NCI-H82 treated with DMSO at 0.1 percent for 48 hours (cell line): ENCODE measurements at regions not wholly inside any gene's neighbourhood (a gene's known extent, or its start where the extent isn't known, plus 50 kb on each side); places are given as distances from the start of the nearest gene placed in this dataset.

Experiments
- DNase-seq: peaks from one replicate; lab custom pipeline; 2025; ENCODE audit not compliant: unreplicated experiment; lab: John Stamatoyannopoulos, UW

DNA sequence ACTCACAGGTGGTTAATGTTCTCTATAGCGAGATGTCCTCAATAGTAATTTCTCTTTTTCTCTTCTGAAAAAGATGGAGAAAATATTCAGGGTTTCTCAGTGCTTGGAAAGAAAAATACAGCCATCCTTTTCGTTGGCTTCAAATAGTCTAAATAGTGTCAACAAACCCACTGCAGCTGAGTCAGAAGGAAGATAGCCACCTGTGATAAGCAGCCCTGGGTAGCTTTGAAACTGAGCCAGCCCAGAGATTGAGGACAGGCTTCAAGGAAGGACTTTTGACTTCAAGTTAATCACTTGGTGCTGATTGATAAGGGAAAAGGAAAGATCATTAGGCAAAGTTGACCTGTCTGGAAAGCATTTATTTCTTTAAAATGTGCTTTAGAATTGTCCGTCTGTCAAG lies 78.7 kb upstream of the TYRP1 start:
- no peak for DNase-seq

DNA sequence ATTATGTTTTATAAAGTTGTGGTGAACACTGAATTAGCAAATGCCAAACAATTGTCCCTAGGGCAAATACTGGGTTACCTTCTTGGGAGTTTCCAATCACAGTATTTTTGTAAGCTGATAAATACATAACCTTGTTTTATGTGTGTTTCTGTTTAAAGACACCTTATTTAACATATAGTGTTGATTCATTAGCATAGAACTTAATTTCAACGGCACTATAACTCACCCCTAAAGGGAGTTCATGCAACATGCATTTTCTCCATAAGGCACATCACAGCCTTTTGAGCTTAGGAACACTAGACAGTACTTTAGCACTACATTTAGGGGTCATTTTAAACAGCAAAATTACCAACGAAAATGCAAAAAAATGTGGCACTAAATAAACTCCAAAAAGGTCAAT lies 74.2 kb upstream of the TYRP1 start:
- DNase-seq, result no peak

DNA sequence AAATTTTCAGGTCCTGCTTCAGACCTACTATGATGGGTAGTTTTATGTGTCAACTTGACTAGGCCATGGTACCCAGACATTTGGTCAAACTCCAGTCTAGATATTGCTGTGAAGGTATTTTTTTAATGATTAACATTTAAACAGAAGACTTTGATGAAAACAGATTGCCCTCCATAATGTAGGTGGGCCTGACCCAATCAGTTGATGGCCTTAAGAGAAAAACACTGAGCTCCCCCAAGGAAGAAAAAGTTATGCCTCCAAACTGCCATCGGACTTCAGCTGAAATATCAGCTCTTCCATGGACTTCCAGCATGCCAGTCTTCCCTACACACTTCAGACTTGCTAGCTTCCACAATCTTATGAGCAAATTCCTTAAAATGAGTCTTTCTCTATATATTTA lies 67.3 kb upstream of the TYRP1 start:
- DNase-seq, result no peak

DNA sequence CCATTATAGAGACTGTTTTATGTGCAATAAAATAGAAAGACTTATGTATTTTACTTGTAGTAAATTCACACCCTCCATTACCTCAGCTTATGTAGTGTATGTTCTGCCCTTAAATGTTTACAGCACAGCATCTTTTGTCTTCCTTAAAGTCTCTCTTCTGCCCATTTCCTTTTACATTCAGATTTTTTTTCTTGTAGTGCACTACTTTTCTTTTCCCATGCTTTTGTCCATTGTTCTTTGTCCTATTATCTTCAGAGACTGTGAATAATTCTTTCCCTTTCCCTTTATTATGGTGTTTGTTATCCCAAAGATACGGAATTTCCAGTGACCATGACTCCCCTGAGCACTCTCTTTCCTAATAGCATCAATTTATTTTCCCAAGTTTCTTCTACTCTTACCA lies 66.1 kb upstream of the TYRP1 start:
- no peak for DNase-seq

DNA sequence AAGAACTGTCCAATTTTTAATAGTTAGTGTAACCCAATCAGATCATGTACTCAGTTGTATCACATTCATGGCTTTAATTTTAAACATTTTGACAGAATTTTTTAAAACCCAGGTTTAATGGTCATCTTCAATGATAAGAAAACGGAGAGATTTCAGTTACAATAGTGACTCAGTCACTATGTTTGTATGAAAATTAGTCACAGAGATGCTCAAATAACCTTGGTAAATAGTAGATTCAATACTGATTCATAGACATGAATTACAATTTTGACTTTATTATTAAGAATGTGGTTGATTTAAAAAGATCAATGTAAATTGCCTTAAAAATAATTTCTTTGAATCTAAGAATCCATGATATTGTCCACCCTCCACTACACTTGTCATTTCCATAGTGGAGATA lies 64.6 kb upstream of the TYRP1 start:
- no peak for DNase-seq

DNA sequence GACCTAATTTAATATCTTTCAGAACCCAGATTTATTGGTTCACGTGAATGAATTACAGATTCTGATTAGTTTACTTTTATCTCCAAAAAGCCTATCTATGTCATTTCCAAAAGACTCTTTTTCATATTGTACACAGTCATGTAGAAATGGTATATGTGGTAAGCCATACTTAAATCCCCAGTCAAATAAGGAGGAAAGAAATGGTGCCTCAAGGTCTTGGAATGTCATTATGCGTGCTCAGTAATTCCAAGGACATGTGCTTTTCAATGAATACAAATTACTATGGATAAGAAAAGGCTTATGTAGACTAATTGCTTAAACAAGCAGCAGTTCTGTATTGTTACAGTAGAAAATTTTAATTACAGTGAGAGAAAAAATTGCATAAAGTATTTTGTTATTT lies 64.1 kb upstream of the TYRP1 start:
- no peak for DNase-seq

DNA sequence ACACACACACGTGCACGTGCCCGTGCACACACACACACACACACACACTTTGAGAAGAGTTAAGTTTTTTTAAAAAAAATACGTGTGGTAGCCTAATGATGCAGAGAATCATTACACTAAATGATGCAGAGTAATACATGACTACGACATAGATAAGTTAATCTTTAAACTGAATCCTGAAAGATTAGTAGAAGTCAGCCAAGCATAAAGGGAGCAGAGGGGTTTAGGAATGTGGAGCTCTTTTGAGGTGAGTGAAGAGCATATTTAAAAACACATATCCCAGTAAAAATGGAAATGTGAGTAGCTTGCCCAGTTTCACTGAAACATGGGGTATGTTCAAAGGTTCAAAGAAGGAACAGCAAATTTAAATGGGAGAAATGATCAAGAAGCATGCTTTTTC lies 61.3 kb upstream of the TYRP1 start:
- peak; percentile 4 for DNase-seq

DNA sequence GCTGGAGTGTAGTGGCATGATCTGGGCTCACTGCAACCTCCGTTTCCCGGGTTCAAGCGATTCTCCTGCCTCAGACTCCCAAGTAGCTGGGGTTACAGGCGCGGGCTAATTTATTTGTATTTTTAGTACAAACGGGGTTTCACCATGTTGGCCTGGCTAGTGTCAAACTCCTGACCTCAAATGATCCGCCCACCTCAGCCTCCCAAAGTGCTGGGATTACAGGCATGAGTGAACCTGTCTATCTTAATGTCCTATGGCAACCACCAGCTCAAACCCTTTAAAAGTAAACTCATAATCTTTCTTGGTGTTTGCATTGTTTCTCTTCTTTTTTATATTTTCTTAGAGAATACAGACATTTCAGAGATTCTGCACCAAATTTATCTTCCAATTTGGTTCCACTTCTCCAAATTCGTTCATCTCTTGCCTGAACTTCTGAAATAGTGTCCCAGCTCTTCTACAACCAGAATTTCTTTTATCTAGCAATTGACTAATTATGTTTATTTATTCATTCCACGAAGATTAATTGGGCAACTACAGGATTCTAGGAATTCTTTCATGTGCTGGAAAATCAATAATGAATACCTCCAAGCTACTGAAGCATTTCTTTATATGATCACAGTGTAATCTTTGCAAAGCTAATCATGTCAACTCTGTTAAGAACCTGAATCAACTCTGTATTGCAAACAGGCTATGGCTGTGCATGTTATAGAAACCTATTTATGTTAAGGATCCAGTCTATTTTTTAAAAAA lies 60.0 kb upstream of the TYRP1 start:
- no peak for DNase-seq

DNA sequence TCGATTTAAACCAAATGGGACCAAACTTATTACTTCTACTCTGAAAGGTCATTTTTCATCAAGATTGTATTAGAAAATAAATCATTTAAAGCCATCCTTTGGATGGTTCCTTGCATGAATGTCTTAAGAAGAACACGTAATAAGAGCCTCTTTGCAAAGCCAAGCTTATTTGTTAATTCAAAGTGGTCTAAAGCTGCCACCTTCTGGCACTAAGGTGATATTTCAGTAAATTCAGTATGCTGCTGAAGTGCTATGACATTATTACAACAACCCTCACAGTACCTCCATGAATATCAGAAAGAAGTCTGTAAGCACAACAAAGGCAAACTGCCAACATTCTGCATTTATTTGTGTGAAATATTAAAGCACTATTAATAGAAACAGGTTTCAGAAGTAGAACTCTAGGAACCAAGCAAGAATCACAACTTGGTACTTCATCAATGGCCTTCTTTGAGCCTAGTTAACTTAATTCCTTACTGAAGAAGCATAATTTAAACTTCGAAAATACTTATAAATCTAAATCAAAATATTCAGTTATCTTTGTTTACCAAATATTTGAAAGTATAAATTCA lies 53.1 kb upstream of the TYRP1 start:
- DNase-seq, result peak; percentile 41

DNA sequence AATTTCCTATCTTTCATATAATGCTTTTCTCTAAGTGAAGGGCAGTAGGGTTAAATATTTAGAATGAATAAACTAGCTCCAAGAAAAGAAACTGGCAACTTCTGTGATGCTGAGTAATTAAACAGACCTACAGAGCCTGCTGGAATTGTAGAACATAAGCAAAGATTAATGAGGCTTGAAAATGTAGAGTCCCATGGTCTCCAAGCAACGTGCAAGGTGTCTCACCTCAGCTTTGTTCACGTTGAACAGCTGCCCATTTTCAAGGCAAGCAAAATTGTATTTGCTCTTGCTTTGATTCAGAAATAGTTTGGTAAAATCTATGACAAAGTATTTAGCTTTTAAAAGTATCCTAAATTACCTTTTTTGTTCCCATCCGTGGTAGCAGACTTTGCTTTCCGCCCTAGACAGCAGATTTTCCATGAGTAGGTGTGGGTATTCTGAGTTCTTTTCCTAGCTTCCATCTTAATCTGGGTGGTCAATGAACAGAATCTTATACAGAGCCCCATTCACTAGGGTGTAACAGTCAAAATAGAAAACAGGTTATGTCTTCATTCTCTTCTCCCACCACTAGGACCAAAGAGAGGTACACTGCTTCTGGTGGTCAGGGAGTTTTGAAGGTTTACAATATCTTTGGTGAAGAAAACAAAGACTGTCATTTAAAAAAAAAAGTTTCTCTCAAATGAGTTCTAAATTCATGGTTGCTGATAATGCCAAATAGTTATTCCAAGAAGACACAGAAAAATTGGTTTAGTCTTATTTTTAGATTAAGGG lies 52.1 kb upstream of the TYRP1 start:
- no peak for DNase-seq
